Activated CD4-positive, alpha-beta T cell treated with anti-CD3 and anti-CD28 coated beads, Interleukin-2, Interleukin-6, amounts not matched to agents 100 ng/mL and 50 ng/mL, durations not matched to agents 16 hours and 8 hours (primary cell): ENCODE measurements at regions not wholly inside any gene's neighbourhood (a gene's known extent, or its start where the extent isn't known, plus 50 kb on each side); places are given as distances from the start of the nearest gene placed in this dataset.

ENCODE experiments used
- DNase-seq: peaks from one replicate; pipeline ENCODE4 v3.0.0-alpha.2; 2020

- no peak for DNase-seq
Observed at GRCh38 chr1:239896569-239896968, 195.1 kb upstream of the FMN2 start.

GRCh38 chr1:239896980-239897379 lies 194.7 kb upstream of the FMN2 start:
- DNase-seq: no peak

GRCh38 chr1:239897458-239897857 lies 194.2 kb upstream of the FMN2 start:
- DNase-seq: no peak

- peak; percentile 88 for DNase-seq
Observed at GRCh38 chr1:239898062-239898730, 193.5 kb upstream of the FMN2 start.

GRCh38 chr1:239899747-239900146 lies 191.9 kb upstream of the FMN2 start:
- DNase-seq: no peak

GRCh38 chr1:239906394-239906793 lies 185.3 kb upstream of the FMN2 start:
- no peak for DNase-seq

GRCh38 chr1:239909898-239910297 lies 181.8 kb upstream of the FMN2 start:
- no peak for DNase-seq

GRCh38 chr1:239912471-239912870 lies 179.2 kb upstream of the FMN2 start:
- no peak for DNase-seq

GRCh38 chr1:239913141-239913585 lies 178.5 kb upstream of the FMN2 start:
- DNase-seq: peak; percentile 39

GRCh38 chr1:239914751-239915231 lies 176.9 kb upstream of the FMN2 start:
- DNase-seq: no peak

- DNase-seq: no peak
Observed at GRCh38 chr1:239918634-239919033, 173.0 kb upstream of the FMN2 start.

GRCh38 chr1:239920214-239920613 lies 171.5 kb upstream of the FMN2 start:
- no peak for DNase-seq

GRCh38 chr1:239922778-239923522 lies 168.7 kb upstream of the FMN2 start:
- DNase-seq: peak; percentile 28

GRCh38 chr1:239924741-239925350 lies 166.8 kb upstream of the FMN2 start:
- DNase-seq: no peak

- DNase-seq: no peak
Observed at GRCh38 chr1:239926184-239926583, 165.5 kb upstream of the FMN2 start.

- no peak for DNase-seq
Observed at GRCh38 chr1:239929317-239929716, 162.4 kb upstream of the FMN2 start.

- no peak for DNase-seq
Observed at GRCh38 chr1:239930686-239931262, 160.9 kb upstream of the FMN2 start.

GRCh38 chr1:239931341-239931740 lies 160.3 kb upstream of the FMN2 start:
- DNase-seq: no peak

GRCh38 chr1:239939602-239940001 lies 152.1 kb upstream of the FMN2 start:
- no peak for DNase-seq

- no peak for DNase-seq
Observed at GRCh38 chr1:239943761-239944160, 147.9 kb upstream of the FMN2 start.

- no peak for DNase-seq
Observed at GRCh38 chr1:239944666-239945065, 147.0 kb upstream of the FMN2 start.

- DNase-seq: no peak
Observed at GRCh38 chr1:239947801-239948200, 143.9 kb upstream of the FMN2 start.

GRCh38 chr1:239951511-239952140 lies 140.1 kb upstream of the FMN2 start:
- DNase-seq: peak; percentile 64
